Sciatic nerve (tissue), 2 donors: ENCODE measurements at regions not wholly inside any gene's neighbourhood (a gene's known extent, or its start where the extent isn't known, plus 50 kb on each side); places are given as distances from the start of the nearest gene placed in this dataset.
"Not testable (repeated sequence)": the region's sequence is repeated elsewhere in the genome, so short reads cannot be mapped to it uniquely, and the experiment has no call there.

Source experiments
- ATAC-seq: fragments of 200-7000 bp; cut with Tn5 transposase; one replicate; pipeline ENCODE4 v1.9.1; 2020; ENCODE audit warnings: mild to moderate bottlenecking, moderate library complexity
- DNase-seq: peaks from one replicate; pipeline ENCODE4 v3.0.0-alpha.2; 2020; ENCODE audit warnings: low spot score
- intact Hi-C: fragments of 100-400 bp; cut with DNase I; formaldehyde crosslinking; loops from one replicate; pipeline ENCODE4 v1.14.2; 2022
- donor health status: DM: no; HTN: no; CAD: no.
- donor health status: DM: no; HTN: no; CAD: no.

GRCh38 chr11:101748572-101749344, 165.0 kb upstream of the TRPC6 start:
- intact Hi-C loops, result no loop called here
- no peak for DNase-seq
- no peak for ATAC-seq

- DNase-seq (no peak), ATAC-seq (no peak)
- intact Hi-C loops, result no loop called here
Observed at GRCh38 chr11:101745756-101746155, 161.9 kb upstream of the TRPC6 start.

GRCh38 chr11:101743828-101744227, 160.0 kb upstream of the TRPC6 start:
- ATAC-seq, result no peak

GRCh38 chr11:101741479-101742175, 157.8 kb upstream of the TRPC6 start:
- DNase-seq (no peak), ATAC-seq (no peak)
- intact Hi-C loops, result no loop called here

More at GRCh38 chr11:101743828-101744227, 160.0 kb upstream of the TRPC6 start:
- no peak for DNase-seq
- intact Hi-C loops, result no loop called here

GRCh38 chr11:101741061-101741460, 157.3 kb upstream of the TRPC6 start:
- ATAC-seq, result no peak
- DNase-seq, result no peak
- intact Hi-C loops, result no loop called here

GRCh38 chr11:101738452-101738851, 154.6 kb upstream of the TRPC6 start:
- ATAC-seq, result no peak
- DNase-seq, result no peak
- intact Hi-C loops, result no loop called here

- intact Hi-C loops, result no loop called here
- no peak for ATAC-seq
- DNase-seq, result no peak
Observed at GRCh38 chr11:101729406-101730078, 145.7 kb upstream of the TRPC6 start.

GRCh38 chr11:101727451-101727850, 143.6 kb upstream of the TRPC6 start:
- DNase-seq, result no peak
- intact Hi-C loops, result no loop called here

GRCh38 chr11:101726988-101727387, 143.2 kb upstream of the TRPC6 start:
- intact Hi-C loops, result no loop called here
- ATAC-seq, result no peak
- no peak for DNase-seq

More at GRCh38 chr11:101727451-101727850, 143.6 kb upstream of the TRPC6 start:
- no peak for ATAC-seq

GRCh38 chr11:101723371-101723770, 139.6 kb upstream of the TRPC6 start:
- ATAC-seq, result no peak
- no peak for DNase-seq
- intact Hi-C loops, result no loop called here

GRCh38 chr11:101721270-101721669, 137.5 kb upstream of the TRPC6 start:
- DNase-seq (no peak), ATAC-seq (no peak)
- intact Hi-C loops, result no loop called here

- intact Hi-C loops, result no loop called here
- DNase-seq (no peak), ATAC-seq (no peak)
Observed at GRCh38 chr11:101718402-101718801, 134.6 kb upstream of the TRPC6 start.

- ATAC-seq, result no peak
- DNase-seq, result no peak
- intact Hi-C loops, result no loop called here
Observed at GRCh38 chr11:101717619-101718018, 133.8 kb upstream of the TRPC6 start.

GRCh38 chr11:101715281-101715680, 131.5 kb upstream of the TRPC6 start:
- DNase-seq (no peak), ATAC-seq (no peak)
- intact Hi-C loops, result no loop called here

GRCh38 chr11:101707477-101707876, 123.7 kb upstream of the TRPC6 start:
- DNase-seq, result no peak
- intact Hi-C loops, result no loop called here
- no peak for ATAC-seq

- ATAC-seq (no peak), DNase-seq (no peak)
- intact Hi-C loops, result no loop called here
Observed at GRCh38 chr11:101706541-101706940, 122.7 kb upstream of the TRPC6 start.

GRCh38 chr11:101705972-101706371, 122.2 kb upstream of the TRPC6 start:
- ATAC-seq, result no peak
- intact Hi-C loops, result no loop called here
- no peak for DNase-seq

GRCh38 chr11:101694869-101695268, 111.1 kb upstream of the TRPC6 start:
- intact Hi-C loops, DNase-seq, ATAC-seq: not testable (repeated sequence)

- intact Hi-C loops, result no loop called here
- ATAC-seq (no peak), DNase-seq (no peak)
Observed at GRCh38 chr11:101692980-101693379, 109.2 kb upstream of the TRPC6 start.

- no peak for DNase-seq
- no peak for ATAC-seq
- intact Hi-C loops, result no loop called here
Observed at GRCh38 chr11:101686514-101686913, 102.7 kb upstream of the TRPC6 start.
